ENCODE measurements at regions not wholly inside any gene's neighbourhood (a gene's known extent, or its start where the extent isn't known, plus 50 kb on each side); places are given as distances from the start of the nearest gene placed in this dataset.

DNA sequence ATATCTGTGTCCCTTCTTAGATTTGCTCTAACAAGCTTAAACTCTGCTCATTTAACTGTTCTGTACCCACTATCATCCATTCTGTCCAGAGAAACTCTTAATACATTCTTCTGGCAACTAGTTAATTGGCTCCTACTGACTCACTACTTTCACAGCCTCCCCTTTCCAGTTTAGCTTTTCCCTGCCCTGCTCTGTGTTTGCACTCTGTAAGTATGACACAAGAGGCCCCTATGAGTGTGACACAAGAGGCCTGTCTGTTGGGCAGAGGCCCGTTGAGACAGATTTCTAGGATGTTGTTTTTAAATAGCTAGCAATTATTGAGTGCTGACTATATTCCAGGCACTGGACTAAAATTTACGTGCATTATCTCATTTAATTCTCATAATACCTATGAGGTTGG, 246.0 kb upstream of the DAAM1 start:
- dilution Hi-C loops (cut with MboI; ENCODE audit: extremely low pct_ligation_motif_present, low sequenced_read_pairs) = no loop called here
- Histone ChIP-seq H3K4me2 (ENCODE audit: control insufficient read depth, extremely low read depth, insufficient read depth, low read depth, low read length) (no peak overlapping the region), H3K27me3 (ENCODE audit: control insufficient read depth, extremely low read depth, insufficient read depth, low read length) (peaks cover 9% of the 10 kb centered on the region), H3K4me3 (ENCODE audit: control insufficient read depth in 2 of 3, extremely low read depth in 1 of 3, insufficient read depth in 2 of 3, low read depth in 1 of 3, low read length in 3 of 3) (no peak overlapping the region), H3K9me1 (ENCODE audit: control insufficient read depth, extremely low read depth, insufficient read depth, low read length) (no peaks in the 10 kb centered on the region), H3K36me3 (ENCODE audit: control insufficient read depth in 2 of 2, extremely low read depth in 1 of 2, insufficient read depth in 2 of 2, low read length in 2 of 2) (no peaks in the 10 kb centered on the region), H3K9ac (ENCODE audit: control insufficient read depth, extremely low read depth, insufficient read depth, low read length) (no peak overlapping the region), H4K20me1 (ENCODE audit: control insufficient read depth, extremely low read depth, insufficient read depth, low read length) (no peaks in the 10 kb centered on the region), H2AFZ (ENCODE audit: control insufficient read depth, low read length) (no peak overlapping the region), H3K9me3 (ENCODE audit: control insufficient read depth, low read depth, low read length) (no peaks in the 10 kb centered on the region), H3K79me2 (ENCODE audit: control insufficient read depth, insufficient read depth, low read length) (no peaks in the 10 kb centered on the region), H3K4me1 (ENCODE audit: control insufficient read depth, extremely low read depth, insufficient read depth, low read length) (no peaks in the 10 kb centered on the region), H3K27ac (ENCODE audit: control insufficient read depth, insufficient read depth, low read length) (no peak overlapping the region)
- TF ChIP-seq CTCF (optimal IDR thresholded peaks at IDR 0.05 in 1 of 3, IDR thresholded peaks at IDR 0.05 in 1 of 3, conservative IDR thresholded peaks at IDR 0.05 in 1 of 3; ENCODE audit: extremely low read depth in 1 of 3, insufficient read depth in 2 of 3, low read length in 3 of 3) (no peak), EZH2 (IDR thresholded peaks at IDR 0.05; ENCODE audit: low read length) (no peak)
- DNase-seq (ENCODE audit: low read depth, low spot score) (no peak), FAIRE-seq (no peak)

- Histone ChIP-seq H3K79me2 (ENCODE audit: control insufficient read depth, insufficient read depth, low read length) (no peaks in the 10 kb centered on the region), H2AFZ (ENCODE audit: control insufficient read depth, low read length) (no peak overlapping the region), H3K9me1 (ENCODE audit: control insufficient read depth, extremely low read depth, insufficient read depth, low read length) (no peaks in the 10 kb centered on the region), H4K20me1 (ENCODE audit: control insufficient read depth, extremely low read depth, insufficient read depth, low read length) (no peaks in the 10 kb centered on the region), H3K36me3 (ENCODE audit: control insufficient read depth in 2 of 2, extremely low read depth in 1 of 2, insufficient read depth in 2 of 2, low read length in 2 of 2) (no peaks in the 10 kb centered on the region), H3K4me1 (ENCODE audit: control insufficient read depth, extremely low read depth, insufficient read depth, low read length) (no peaks in the 10 kb centered on the region), H3K27me3 (ENCODE audit: control insufficient read depth, extremely low read depth, insufficient read depth, low read length) (peaks cover 9% of the 10 kb centered on the region), H3K4me3 (ENCODE audit: control insufficient read depth in 2 of 3, extremely low read depth in 1 of 3, insufficient read depth in 2 of 3, low read depth in 1 of 3, low read length in 3 of 3) (no peak overlapping the region), H3K4me2 (ENCODE audit: control insufficient read depth, extremely low read depth, insufficient read depth, low read depth, low read length) (no peak overlapping the region), H3K9me3 (ENCODE audit: control insufficient read depth, low read depth, low read length) (no peaks in the 10 kb centered on the region), H3K27ac (ENCODE audit: control insufficient read depth, insufficient read depth, low read length) (no peak overlapping the region), H3K9ac (ENCODE audit: control insufficient read depth, extremely low read depth, insufficient read depth, low read length) (no peak overlapping the region)
- DNase-seq (ENCODE audit: low read depth, low spot score) (no peak), FAIRE-seq (no peak)
- dilution Hi-C loops (cut with MboI; ENCODE audit: extremely low pct_ligation_motif_present, low sequenced_read_pairs) = no loop called here
- no peak for TF ChIP-seq CTCF (optimal IDR thresholded peaks at IDR 0.05 in 1 of 3, IDR thresholded peaks at IDR 0.05 in 1 of 3, conservative IDR thresholded peaks at IDR 0.05 in 1 of 3; ENCODE audit: extremely low read depth in 1 of 3, insufficient read depth in 2 of 3, low read length in 3 of 3)
- no peak for TF ChIP-seq EZH2 (IDR thresholded peaks at IDR 0.05; ENCODE audit: low read length)
Observed at GRCh38 chr14:58944343-58944967, 244.0 kb upstream of the DAAM1 start.

Measured in keratinocyte (primary cell).